ENCODE measurements at regions not wholly inside any gene's neighbourhood (a gene's known extent, or its start where the extent isn't known, plus 50 kb on each side); places are given as distances from the start of the nearest gene placed in this dataset.

GRCh38 chrX:69388526-69388925 lies 115.6 kb upstream of the NALF2 start:
- no peaks in the 10 kb centered on the region for H3K27me3 ChIP-seq (ENCODE audit: insufficient read depth, low read length)
- no peak overlapping the region for H3K4me2 ChIP-seq (ENCODE audit: low read length)
- H3K36me3 ChIP-seq (ENCODE audit: insufficient read depth, low read length): no peaks in the 10 kb centered on the region
- no peak overlapping the region for H3K4me3 ChIP-seq (ENCODE audit: low read depth, low read length, poor library complexity, severe bottlenecking)
- H3K27ac ChIP-seq (ENCODE audit: low read depth, low read length, poor library complexity, severe bottlenecking): no peak overlapping the region
- H3F3A ChIP-seq (ENCODE audit: insufficient read depth, low read length): no peaks in the 10 kb centered on the region
- TF ChIP-seq CTCF (IDR thresholded peaks at IDR 0.05; ENCODE audit: low read length): no peak
- TF ChIP-seq EZH2 (IDR thresholded peaks at IDR 0.05; ENCODE audit: borderline replicate concordance, low read length): no peak
- H3K9me3 ChIP-seq (ENCODE audit: low read length): no peaks in the 10 kb centered on the region
- no peaks in the 10 kb centered on the region for H4K20me1 ChIP-seq (ENCODE audit: insufficient read depth, low read length)
- H3K9me2 ChIP-seq (ENCODE audit: low read depth, low read length): no peaks in the 10 kb centered on the region
- no peak overlapping the region for H3K9ac ChIP-seq (ENCODE audit: low read length)
- H2AFZ ChIP-seq (ENCODE audit: low read length): no peak overlapping the region
- no peaks in the 10 kb centered on the region for H3K79me2 ChIP-seq (ENCODE audit: insufficient read depth, low read length)
- no peaks in the 10 kb centered on the region for H3K4me1 ChIP-seq (ENCODE audit: insufficient read depth, low read length, severe bottlenecking)

GRCh38 chrX:69387567-69388487 lies 116.3 kb upstream of the NALF2 start:
- Histone ChIP-seq H3K4me1 (ENCODE audit: insufficient read depth, low read length, severe bottlenecking) (no peaks in the 10 kb centered on the region), H3K4me3 (ENCODE audit: low read depth, low read length, poor library complexity, severe bottlenecking) (no peak overlapping the region), H3K9me2 (ENCODE audit: low read depth, low read length) (no peaks in the 10 kb centered on the region), H3K27me3 (ENCODE audit: insufficient read depth, low read length) (no peaks in the 10 kb centered on the region), H3K4me2 (ENCODE audit: low read length) (no peak overlapping the region), H3K9me3 (ENCODE audit: low read length) (no peaks in the 10 kb centered on the region), H3K9ac (ENCODE audit: low read length) (no peak overlapping the region), H3K27ac (ENCODE audit: low read depth, low read length, poor library complexity, severe bottlenecking) (no peak overlapping the region), H3K36me3 (ENCODE audit: insufficient read depth, low read length) (no peaks in the 10 kb centered on the region), H3F3A (ENCODE audit: insufficient read depth, low read length) (no peaks in the 10 kb centered on the region), H4K20me1 (ENCODE audit: insufficient read depth, low read length) (no peaks in the 10 kb centered on the region), H3K79me2 (ENCODE audit: insufficient read depth, low read length) (no peaks in the 10 kb centered on the region), H2AFZ (ENCODE audit: low read length) (no peak overlapping the region)
- TF ChIP-seq CTCF (IDR thresholded peaks at IDR 0.05; ENCODE audit: low read length): peak; percentile 60
- no peak for TF ChIP-seq EZH2 (IDR thresholded peaks at IDR 0.05; ENCODE audit: borderline replicate concordance, low read length)

GRCh38 chrX:69386681-69387080 lies 117.4 kb upstream of the NALF2 start:
- Histone ChIP-seq H3K9ac (ENCODE audit: low read length) (no peak overlapping the region), H3K27ac (ENCODE audit: low read depth, low read length, poor library complexity, severe bottlenecking) (no peak overlapping the region), H3K9me2 (ENCODE audit: low read depth, low read length) (no peaks in the 10 kb centered on the region), H4K20me1 (ENCODE audit: insufficient read depth, low read length) (no peaks in the 10 kb centered on the region), H3K79me2 (ENCODE audit: insufficient read depth, low read length) (no peaks in the 10 kb centered on the region), H3K9me3 (ENCODE audit: low read length) (no peaks in the 10 kb centered on the region), H3F3A (ENCODE audit: insufficient read depth, low read length) (no peaks in the 10 kb centered on the region), H3K27me3 (ENCODE audit: insufficient read depth, low read length) (no peaks in the 10 kb centered on the region), H3K4me1 (ENCODE audit: insufficient read depth, low read length, severe bottlenecking) (no peaks in the 10 kb centered on the region), H3K4me3 (ENCODE audit: low read depth, low read length, poor library complexity, severe bottlenecking) (no peak overlapping the region), H3K4me2 (ENCODE audit: low read length) (no peak overlapping the region), H3K36me3 (ENCODE audit: insufficient read depth, low read length) (no peaks in the 10 kb centered on the region), H2AFZ (ENCODE audit: low read length) (no peak overlapping the region)
- no peak for TF ChIP-seq CTCF (IDR thresholded peaks at IDR 0.05; ENCODE audit: low read length)
- no peak for TF ChIP-seq EZH2 (IDR thresholded peaks at IDR 0.05; ENCODE audit: borderline replicate concordance, low read length)
